Neuronal stem cell (in vitro differentiated cells): ENCODE measurements at regions not wholly inside any gene's neighbourhood (a gene's known extent, or its start where the extent isn't known, plus 50 kb on each side); places are given as distances from the start of the nearest gene placed in this dataset.
A peak's percentile ranks its signal among the peaks of the same experiment; 100 is the strongest.

Source experiments
- DNase-seq: peaks from one replicate; pipeline ENCODE4 v3.0.0-alpha.2; 2013; ENCODE audit warnings: low spot score
- H2AFZ ChIP-seq: one replicate; pipeline ENCODE4 v1.6.1; 2013; ENCODE audit warnings: mild to moderate bottlenecking, low read length, inconsistent platforms
- H2AK5ac ChIP-seq: 2 replicates; pipeline ENCODE4 v1.6.1; 2013; ENCODE audit warnings: low read depth, mild to moderate bottlenecking, inconsistent platforms, low read length, moderate library complexity, mixed read lengths
- H2BK120ac ChIP-seq: 2 replicates; pipeline ENCODE4 v1.6.1; 2013; ENCODE audit warnings: low read depth, mild to moderate bottlenecking, inconsistent platforms, low read length, moderate library complexity, mixed read lengths
- H2BK12ac ChIP-seq: one replicate; pipeline ENCODE4 v1.6.1; 2013; ENCODE audit warnings: low read length, inconsistent platforms
- H2BK15ac ChIP-seq: 2 replicates; pipeline ENCODE4 v1.6.1; 2013; ENCODE audit warnings: mild to moderate bottlenecking, low read length, inconsistent platforms, mixed read lengths
- H2BK5ac ChIP-seq: one replicate; pipeline ENCODE4 v1.6.1; 2013; ENCODE audit warnings: inconsistent platforms, mild to moderate bottlenecking, low read length, moderate library complexity
- H3K14ac ChIP-seq: one replicate; pipeline ENCODE4 v1.6.1; 2013; ENCODE audit warnings: low read length, inconsistent platforms
- H3K18ac ChIP-seq: 2 replicates; pipeline ENCODE4 v1.6.1; 2013; ENCODE audit warnings: low read length, inconsistent platforms
- H3K23ac ChIP-seq: 2 replicates; pipeline ENCODE4 v1.6.1; 2013; ENCODE audit warnings: low read depth, mild to moderate bottlenecking, mixed read lengths, low read length, inconsistent platforms; ENCODE audit not compliant: poor library complexity
- H3K27ac ChIP-seq: replicated peaks from 3 replicates; pipeline ENCODE4 v1.5.1; 2013; ENCODE audit warnings: low read length, inconsistent platforms
- H3K27me3 ChIP-seq, 3 experiments: 2 replicates each; pipeline ENCODE4 v1.6.1; 2013; ENCODE audit warnings: low read length in 3 of 3, mild to moderate bottlenecking in 2 of 3, inconsistent platforms in 1 of 3, low read depth in 1 of 3, mixed read lengths in 1 of 3, moderate library complexity in 1 of 3; ENCODE audit not compliant: control insufficient read depth in 3 of 3, insufficient read depth in 3 of 3
- H3K36me3 ChIP-seq, 2 donors: replicated peaks in 1 of 2; 2 replicates each; pipeline ENCODE4 v1.6.1; 2013; ENCODE audit warnings: low read length in 2 of 2; ENCODE audit not compliant: control insufficient read depth in 2 of 2, insufficient read depth in 2 of 2
- H3K4ac ChIP-seq: 2 replicates; pipeline ENCODE4 v1.6.1; 2013; ENCODE audit warnings: inconsistent platforms, mild to moderate bottlenecking, low read length, moderate library complexity
- H3K4me1 ChIP-seq, 2 donors: 1 replicate in 1 of 2; 2 replicates in 1 of 2; pipeline ENCODE4 v1.6.1; 2013; ENCODE audit warnings: low read length in 2 of 2, low read depth in 1 of 2; ENCODE audit not compliant: control insufficient read depth in 2 of 2, insufficient read depth in 1 of 2
- H3K4me2 ChIP-seq: one replicate; pipeline ENCODE4 v1.6.1; 2013; ENCODE audit warnings: mild to moderate bottlenecking, low read length, inconsistent platforms; ENCODE audit not compliant: insufficient read depth, poor library complexity, severe bottlenecking
- H3K4me3 ChIP-seq, 2 donors: 2 replicates each; pipeline ENCODE4 v1.5.1; 2013; ENCODE audit warnings: low read length in 2 of 2, mild to moderate bottlenecking in 2 of 2, inconsistent platforms in 1 of 2, moderate library complexity in 1 of 2
- H3K79me1 ChIP-seq: one replicate; pipeline ENCODE4 v1.6.1; 2013; ENCODE audit warnings: low read depth, mild to moderate bottlenecking, inconsistent platforms, low read length, moderate library complexity
- H3K9ac ChIP-seq: one replicate; pipeline ENCODE4 v1.6.1; 2013; ENCODE audit warnings: mild to moderate bottlenecking, low read depth, low read length, inconsistent platforms; ENCODE audit not compliant: poor library complexity
- H3K9me3 ChIP-seq, 2 donors: replicated peaks in 1 of 2; 2 replicates each; pipeline versions ENCODE3 to v1.6.1; 2013; ENCODE audit warnings: low read length in 2 of 2, mild to moderate bottlenecking in 2 of 2, inconsistent platforms in 1 of 2, low read depth in 1 of 2, mixed read lengths in 1 of 2, moderate library complexity in 1 of 2; ENCODE audit not compliant: control insufficient read depth in 2 of 2, insufficient read depth in 1 of 2
- H4K8ac ChIP-seq: one replicate; pipeline ENCODE4 v1.6.1; 2013; ENCODE audit warnings: low read depth, mild to moderate bottlenecking, inconsistent platforms, low read length, moderate library complexity
- H4K91ac ChIP-seq: one replicate; pipeline ENCODE4 v1.6.1; 2013; ENCODE audit warnings: low read length, low read depth, mild to moderate bottlenecking, inconsistent platforms; ENCODE audit not compliant: poor library complexity
- WGBS, 2 donors: extraction: QIAGEN DNeasy Blood & Tissue Kit; methylation state at CpG; one replicate each; pipeline ENCODE4 v1.1.7; 2013; ENCODE audit warnings: missing lambda C conversion rate in 2 of 2, mixed read lengths in 1 of 2; ENCODE audit not compliant: insufficient read length in 2 of 2, insufficient replicate concordance in 1 of 2; ENCODE audit errors: extremely low coverage in 2 of 2; 5-methylcytosine and 5-hydroxymethylcytosine counted together

- Histone ChIP-seq H3K14ac (no peak overlapping the region), H3K4me1 (no peaks in the 10 kb centered on the region), H3K4me3 (no peak overlapping the region), H4K91ac (no peak overlapping the region), H3K79me1 (no peaks in the 10 kb centered on the region), H2BK5ac (no peak overlapping the region), H2BK120ac (no peak overlapping the region), H2AFZ (no peak overlapping the region), H3K27me3 (no peaks in the 10 kb centered on the region), H3K23ac (no peak overlapping the region), H3K4me2 (no peak overlapping the region), H2BK15ac (no peak overlapping the region), H2AK5ac (no peak overlapping the region), H3K9me3 (peaks cover 11 to 12% of the 10 kb centered on the region in 2 donors), H3K9ac (no peak overlapping the region), H3K18ac (no peak overlapping the region), H2BK12ac (no peak overlapping the region), H3K27ac (no peak overlapping the region), H3K36me3 (no peaks in the 10 kb centered on the region), H3K4ac (no peak overlapping the region), H4K8ac (no peak overlapping the region)
- no peak for DNase-seq
- no CpG with 5 or more reads among the region's 1 CpG for WGBS, 2 donors
Observed at GRCh38 chr4:10942156-10942555, 257.6 kb upstream of the CLNK start.

GRCh38 chr4:10929818-10930217 is 245.2 kb upstream of the CLNK start:
- WGBS, 2 donors, result no CpG with 5 or more reads among the region's 2 CpGs
- Histone ChIP-seq H3K27ac (no peak overlapping the region), H2AK5ac (no peak overlapping the region), H3K79me1 (no peaks in the 10 kb centered on the region), H3K4me2 (no peak overlapping the region), H2BK15ac (no peak overlapping the region), H3K4ac (no peak overlapping the region), H4K8ac (no peak overlapping the region), H3K4me1 (peaks cover 6 to 7% of the 10 kb centered on the region in 2 donors), H4K91ac (no peak overlapping the region), H2BK120ac (no peak overlapping the region), H3K27me3 (no peaks in the 10 kb centered on the region), H3K4me3 (no peak overlapping the region), H3K36me3 (no peaks in the 10 kb centered on the region), H2BK5ac (no peak overlapping the region), H3K9me3 (no peaks in the 10 kb centered on the region), H3K23ac (no peak overlapping the region), H3K9ac (no peak overlapping the region), H2BK12ac (no peak overlapping the region), H3K14ac (no peak overlapping the region), H3K18ac (no peak overlapping the region), H2AFZ (no peak overlapping the region)
- DNase-seq, result no peak

GRCh38 chr4:10925996-10926395 is 241.4 kb upstream of the CLNK start:
- H4K91ac ChIP-seq, result no peak overlapping the region
- H4K8ac ChIP-seq, result no peak overlapping the region
- H2BK120ac ChIP-seq, result no peak overlapping the region
- H3K14ac ChIP-seq, result no peak overlapping the region
- H3K4me2 ChIP-seq, result no peak overlapping the region
- peaks cover 7% of the 10 kb centered on the region in 2 donors for H3K4me1 ChIP-seq
- peaks cover 0 to 4% (median 0%) of the 10 kb centered on the region in 3 experiments for H3K27me3 ChIP-seq
- no peak overlapping the region for H3K18ac ChIP-seq
- no peaks in the 10 kb centered on the region for H3K79me1 ChIP-seq
- no CpG with 5 or more reads among the region's 3 CpGs for WGBS, 2 donors
- peak; percentile 59 for DNase-seq
- H3K9ac ChIP-seq, result no peak overlapping the region
- no peak overlapping the region for H2BK15ac ChIP-seq
- H3K9me3 ChIP-seq, result no peaks in the 10 kb centered on the region
- H3K4me3 ChIP-seq, result no peak overlapping the region
- no peak overlapping the region for H3K4ac ChIP-seq
- H2AK5ac ChIP-seq, result no peak overlapping the region
- H2BK12ac ChIP-seq, result no peak overlapping the region
- no peak overlapping the region for H2AFZ ChIP-seq
- no peaks in the 10 kb centered on the region for H3K36me3 ChIP-seq
- H3K23ac ChIP-seq, result no peak overlapping the region
- H3K27ac ChIP-seq, result peak overlapping the region; percentile 58
- H2BK5ac ChIP-seq, result no peak overlapping the region

GRCh38 chr4:10924274-10924673 is 239.7 kb upstream of the CLNK start:
- H3K79me1 ChIP-seq, result no peaks in the 10 kb centered on the region
- no peak overlapping the region for H3K27ac ChIP-seq
- H3K9me3 ChIP-seq, result no peaks in the 10 kb centered on the region
- no peak overlapping the region for H3K23ac ChIP-seq
- no peak for DNase-seq
- H3K18ac ChIP-seq, result no peak overlapping the region
- H2BK12ac ChIP-seq, result no peak overlapping the region
- peaks cover 0 to 4% (median 0%) of the 10 kb centered on the region in 3 experiments for H3K27me3 ChIP-seq
- H3K36me3 ChIP-seq, result no peaks in the 10 kb centered on the region
- H3K4ac ChIP-seq, result no peak overlapping the region
- H3K9ac ChIP-seq, result no peak overlapping the region
- H3K14ac ChIP-seq, result no peak overlapping the region
- H2BK5ac ChIP-seq, result no peak overlapping the region
- no peak overlapping the region for H3K4me2 ChIP-seq
- H2BK120ac ChIP-seq, result no peak overlapping the region
- no peak overlapping the region for H4K91ac ChIP-seq
- peaks cover 5 to 7% of the 10 kb centered on the region in 2 donors for H3K4me1 ChIP-seq
- no peak overlapping the region for H2AFZ ChIP-seq
- no CpG with 5 or more reads among the region's 3 CpGs for WGBS, 2 donors
- H4K8ac ChIP-seq, result no peak overlapping the region
- H3K4me3 ChIP-seq, result no peak overlapping the region
- H2BK15ac ChIP-seq, result no peak overlapping the region
- H2AK5ac ChIP-seq, result no peak overlapping the region
